OCI-LY3 (cell line): ENCODE measurements at regions not wholly inside any gene's neighbourhood (a gene's known extent, or its start where the extent isn't known, plus 50 kb on each side); places are given as distances from the start of the nearest gene placed in this dataset.

Experiments
- EZH2phosphoT487 ChIP-seq: fragments of 200-600 bp; shearing (Covaris generic); IDR thresholded peaks from 2 replicates; pipeline ENCODE4 v1.6.1; 2018; ENCODE audit warnings: antibody characterized with exemption, mixed run types, low read depth
- TF ChIP-seq, protein P1 (sequence below): fragments of 200-600, 300-600 bp; sonication (generic); IDR thresholded peaks from 2 replicates; pipeline ENCODE4 v1.5.1; 2014; ENCODE audit warnings: antibody characterized with exemption, low read length, low read depth

DNA sequence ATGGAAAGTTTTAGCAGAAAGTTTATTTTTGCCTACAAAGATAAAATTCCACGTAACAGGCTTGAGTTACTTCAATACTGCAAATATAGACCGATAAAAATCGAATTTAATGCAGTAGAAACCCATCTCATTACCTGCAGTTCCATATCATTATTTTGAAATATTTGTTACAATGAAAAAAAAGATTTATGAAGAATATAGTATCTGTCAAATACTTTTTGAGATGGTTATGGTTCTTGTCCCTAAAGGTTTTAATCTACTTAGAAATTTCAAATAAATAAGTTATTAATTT lies 273.5 kb downstream of the ADAMTS20 start:
- TF ChIP-seq, protein P1, sequence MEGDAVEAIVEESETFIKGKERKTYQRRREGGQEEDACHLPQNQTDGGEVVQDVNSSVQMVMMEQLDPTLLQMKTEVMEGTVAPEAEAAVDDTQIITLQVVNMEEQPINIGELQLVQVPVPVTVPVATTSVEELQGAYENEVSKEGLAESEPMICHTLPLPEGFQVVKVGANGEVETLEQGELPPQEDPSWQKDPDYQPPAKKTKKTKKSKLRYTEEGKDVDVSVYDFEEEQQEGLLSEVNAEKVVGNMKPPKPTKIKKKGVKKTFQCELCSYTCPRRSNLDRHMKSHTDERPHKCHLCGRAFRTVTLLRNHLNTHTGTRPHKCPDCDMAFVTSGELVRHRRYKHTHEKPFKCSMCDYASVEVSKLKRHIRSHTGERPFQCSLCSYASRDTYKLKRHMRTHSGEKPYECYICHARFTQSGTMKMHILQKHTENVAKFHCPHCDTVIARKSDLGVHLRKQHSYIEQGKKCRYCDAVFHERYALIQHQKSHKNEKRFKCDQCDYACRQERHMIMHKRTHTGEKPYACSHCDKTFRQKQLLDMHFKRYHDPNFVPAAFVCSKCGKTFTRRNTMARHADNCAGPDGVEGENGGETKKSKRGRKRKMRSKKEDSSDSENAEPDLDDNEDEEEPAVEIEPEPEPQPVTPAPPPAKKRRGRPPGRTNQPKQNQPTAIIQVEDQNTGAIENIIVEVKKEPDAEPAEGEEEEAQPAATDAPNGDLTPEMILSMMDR: no peak
- no peak for TF ChIP-seq EZH2phosphoT487
